ENCODE measurements at regions not wholly inside any gene's neighbourhood (a gene's known extent, or its start where the extent isn't known, plus 50 kb on each side); places are given as distances from the start of the nearest gene placed in this dataset.

DNA sequence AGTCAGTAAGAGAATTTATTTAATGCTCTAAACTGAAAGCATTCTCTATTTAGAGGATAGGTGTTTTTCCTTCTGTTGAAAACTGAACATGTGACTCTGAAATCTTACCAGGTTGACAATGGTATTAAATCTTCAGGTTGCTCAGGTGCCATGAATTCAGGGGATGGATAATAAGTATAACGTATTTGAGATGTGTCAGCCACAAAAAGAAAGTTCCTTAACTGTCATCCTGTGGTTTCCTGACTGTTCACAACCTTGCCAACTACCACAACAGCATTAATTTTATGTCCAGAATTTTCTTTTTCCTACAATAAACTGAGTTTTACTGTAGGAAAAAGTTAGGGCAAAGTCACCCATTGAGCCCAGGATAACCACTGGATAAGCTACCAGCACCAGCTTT, 243.3 kb upstream of the PSMD7 start:
- TF ChIP-seq POLR2A (IDR thresholded peaks at IDR 0.05), result no peak
- TF ChIP-seq, protein P1, sequence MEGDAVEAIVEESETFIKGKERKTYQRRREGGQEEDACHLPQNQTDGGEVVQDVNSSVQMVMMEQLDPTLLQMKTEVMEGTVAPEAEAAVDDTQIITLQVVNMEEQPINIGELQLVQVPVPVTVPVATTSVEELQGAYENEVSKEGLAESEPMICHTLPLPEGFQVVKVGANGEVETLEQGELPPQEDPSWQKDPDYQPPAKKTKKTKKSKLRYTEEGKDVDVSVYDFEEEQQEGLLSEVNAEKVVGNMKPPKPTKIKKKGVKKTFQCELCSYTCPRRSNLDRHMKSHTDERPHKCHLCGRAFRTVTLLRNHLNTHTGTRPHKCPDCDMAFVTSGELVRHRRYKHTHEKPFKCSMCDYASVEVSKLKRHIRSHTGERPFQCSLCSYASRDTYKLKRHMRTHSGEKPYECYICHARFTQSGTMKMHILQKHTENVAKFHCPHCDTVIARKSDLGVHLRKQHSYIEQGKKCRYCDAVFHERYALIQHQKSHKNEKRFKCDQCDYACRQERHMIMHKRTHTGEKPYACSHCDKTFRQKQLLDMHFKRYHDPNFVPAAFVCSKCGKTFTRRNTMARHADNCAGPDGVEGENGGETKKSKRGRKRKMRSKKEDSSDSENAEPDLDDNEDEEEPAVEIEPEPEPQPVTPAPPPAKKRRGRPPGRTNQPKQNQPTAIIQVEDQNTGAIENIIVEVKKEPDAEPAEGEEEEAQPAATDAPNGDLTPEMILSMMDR (IDR thresholded peaks at IDR 0.05), result no peak

All from tibial nerve (tissue), 3 donors.